ENCODE measurements at regions not wholly inside any gene's neighbourhood (a gene's known extent, or its start where the extent isn't known, plus 50 kb on each side); places are given as distances from the start of the nearest gene placed in this dataset.

DNA sequence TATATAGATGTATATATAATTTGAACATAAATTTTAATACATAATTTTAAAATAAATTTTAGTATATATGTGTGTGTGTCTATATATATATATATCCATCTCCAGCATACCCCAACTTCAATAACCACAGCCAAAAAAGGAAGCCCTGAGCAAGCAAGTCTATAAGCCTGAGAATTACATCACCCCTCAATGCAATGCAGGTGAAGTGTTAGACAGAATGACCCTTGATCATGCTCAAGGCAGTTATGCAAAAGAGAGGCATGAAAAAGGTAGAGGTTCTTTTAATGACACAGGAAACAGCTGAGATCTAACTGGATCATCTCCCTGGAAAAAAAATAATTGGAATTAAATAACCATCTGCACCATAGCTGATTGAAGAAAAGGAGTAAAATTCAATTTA lies 557.9 kb upstream of the ANO5 start:
- Histone ChIP-seq H3K4me1 (no peaks in the 10 kb centered on the region), H3K27ac (no peak overlapping the region), H3K27me3 (no peaks in the 10 kb centered on the region), H3K9ac (ENCODE audit: low read depth in 2 of 2, low read length in 2 of 2) (no peak overlapping the region), H3K4me3 (no peak overlapping the region), H3K9me3 (no peaks in the 10 kb centered on the region), H3K36me3 (no peaks in the 10 kb centered on the region)
- no peak for DNase-seq
- intact Hi-C loops (cut with DNase I) = no loop called here
- TF ChIP-seq CTCF (IDR thresholded peaks at IDR 0.05) = no peak

DNA sequence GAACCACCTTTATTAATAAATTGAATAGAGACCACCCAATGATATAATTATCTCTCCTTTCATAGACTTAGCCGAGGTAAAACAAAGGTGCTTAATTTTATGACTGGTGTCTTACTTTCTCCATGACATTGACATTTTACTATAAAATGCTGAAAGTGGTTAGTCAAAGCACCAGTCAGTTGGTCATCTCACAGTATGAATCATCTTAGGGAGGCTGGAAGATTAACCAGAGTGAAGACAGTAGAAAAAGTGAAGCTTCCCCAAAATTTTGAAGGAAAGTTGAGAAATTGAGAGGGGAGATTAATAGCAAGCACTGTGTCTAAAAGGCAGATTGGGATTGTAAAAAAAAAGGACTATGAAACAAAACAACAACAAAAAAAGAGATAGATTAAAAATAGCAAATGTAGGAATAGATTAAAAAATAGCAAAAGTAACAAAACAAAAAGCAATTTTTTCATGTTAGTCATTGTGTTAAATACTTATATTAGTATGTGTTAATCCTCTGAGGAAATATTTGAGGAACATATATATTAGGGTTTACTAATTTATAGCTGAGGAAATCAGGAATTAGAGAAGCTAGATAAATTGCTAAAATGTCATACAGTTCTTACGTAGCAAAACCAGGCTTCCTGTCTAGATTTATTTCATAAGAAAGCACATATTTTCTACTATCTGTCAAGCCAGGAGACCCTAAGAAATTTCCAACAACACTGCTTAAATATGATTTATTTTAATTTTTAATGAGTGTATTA lies 557.3 kb upstream of the ANO5 start:
- Histone ChIP-seq H3K9ac (ENCODE audit: low read depth in 2 of 2, low read length in 2 of 2) (no peak overlapping the region), H3K27ac (no peak overlapping the region), H3K27me3 (no peaks in the 10 kb centered on the region), H3K9me3 (no peaks in the 10 kb centered on the region), H3K4me3 (no peak overlapping the region), H3K36me3 (no peaks in the 10 kb centered on the region), H3K4me1 (no peaks in the 10 kb centered on the region)
- intact Hi-C loops (cut with DNase I) = no loop called here
- DNase-seq = no peak
- no peak for TF ChIP-seq CTCF (IDR thresholded peaks at IDR 0.05)

- H3K36me3 ChIP-seq = no peaks in the 10 kb centered on the region
- TF ChIP-seq CTCF (IDR thresholded peaks at IDR 0.05) = no peak
- H3K27me3 ChIP-seq = no peaks in the 10 kb centered on the region
- no peak for DNase-seq
- H3K4me3 ChIP-seq = no peak overlapping the region
- no peaks in the 10 kb centered on the region for H3K9me3 ChIP-seq
- H3K4me1 ChIP-seq = no peaks in the 10 kb centered on the region
- no peak overlapping the region for H3K9ac ChIP-seq (ENCODE audit: low read depth in 2 of 2, low read length in 2 of 2)
- intact Hi-C loops (cut with DNase I) = no loop called here
- no peak overlapping the region for H3K27ac ChIP-seq
Observed at GRCh38 chr11:21636561-21636960, 556.3 kb upstream of the ANO5 start.

GRCh38 chr11:21640491-21640890 lies 552.4 kb upstream of the ANO5 start:
- Histone ChIP-seq H3K4me1 (no peaks in the 10 kb centered on the region), H3K27me3 (no peaks in the 10 kb centered on the region), H3K36me3 (no peaks in the 10 kb centered on the region), H3K9me3 (no peaks in the 10 kb centered on the region), H3K9ac (ENCODE audit: low read depth in 2 of 2, low read length in 2 of 2) (no peak overlapping the region), H3K27ac (no peak overlapping the region), H3K4me3 (no peak overlapping the region)
- no peak for DNase-seq
- TF ChIP-seq CTCF (IDR thresholded peaks at IDR 0.05) = no peak
- intact Hi-C loops (cut with DNase I) = no loop called here

GRCh38 chr11:21641869-21642268 lies 551.0 kb upstream of the ANO5 start:
- DNase-seq = no peak
- Histone ChIP-seq H3K4me3 (no peak overlapping the region), H3K27me3 (no peaks in the 10 kb centered on the region), H3K4me1 (no peaks in the 10 kb centered on the region), H3K9me3 (no peaks in the 10 kb centered on the region), H3K27ac (no peak overlapping the region), H3K9ac (ENCODE audit: low read depth in 2 of 2, low read length in 2 of 2) (no peak overlapping the region), H3K36me3 (no peaks in the 10 kb centered on the region)
- no peak for TF ChIP-seq CTCF (IDR thresholded peaks at IDR 0.05)
- intact Hi-C loops (cut with DNase I) = no loop called here

All from colonic mucosa (tissue), 4 donors.